ENCODE measurements at regions not wholly inside any gene's neighbourhood (a gene's known extent, or its start where the extent isn't known, plus 50 kb on each side); places are given as distances from the start of the nearest gene placed in this dataset.

DNA sequence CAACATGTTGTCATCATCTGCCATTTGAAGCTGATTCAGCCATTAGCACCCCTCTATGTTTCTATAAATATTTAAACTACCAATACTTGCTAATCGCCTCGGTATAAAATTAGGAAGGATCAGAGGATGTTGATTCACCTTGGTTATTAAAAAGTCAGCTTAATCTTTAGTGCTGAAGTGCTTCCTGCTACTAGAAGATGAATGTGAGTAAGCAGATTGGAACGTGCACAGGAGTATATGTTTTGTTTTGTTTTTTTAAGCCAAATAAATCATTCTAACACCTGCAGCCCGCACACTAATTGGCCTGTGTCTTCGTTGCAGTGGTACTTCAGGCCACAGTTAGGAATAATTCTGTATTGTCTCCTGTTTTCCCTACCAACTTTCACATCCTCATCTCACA lies 485.7 kb downstream of the AJAP1 start:
- TF ChIP-seq CTCF (conservative IDR thresholded peaks at IDR 0.05; ENCODE audit: low read depth, low read length) (no peak), EZH2 (IDR thresholded peaks at IDR 0.05; ENCODE audit: low read length, unreplicated experiment) (no peak)
